ENCODE measurements at regions not wholly inside any gene's neighbourhood (a gene's known extent, or its start where the extent isn't known, plus 50 kb on each side); places are given as distances from the start of the nearest gene placed in this dataset.

- Mint-ChIP-seq H3K4me3 (ENCODE audit: unreplicated experiment) (no peak overlapping the region), H3K9me3 (ENCODE audit: unreplicated experiment) (peaks cover 3% of the 10 kb centered on the region), H3K27ac (ENCODE audit: unreplicated experiment) (no peak overlapping the region), H3K4me1 (ENCODE audit: low read depth, unreplicated experiment) (peaks cover 1% of the 10 kb centered on the region), H3K27me3 (ENCODE audit: low read depth, unreplicated experiment) (peaks cover 5% of the 10 kb centered on the region), H3K36me3 (ENCODE audit: low read depth, unreplicated experiment) (no peaks in the 10 kb centered on the region)
- no peaks in the 10 kb centered on the region for H3K9me3 ChIP-seq (ENCODE audit: insufficient read depth, low read depth, low read length)
- no peak overlapping the region for H3K4me2 ChIP-seq (ENCODE audit: low read length)
- no peak for DNase-seq (ENCODE audit: low read depth)
- H3K4me3 ChIP-seq (ENCODE audit: insufficient read depth, low read depth, low read length): no peak overlapping the region
- peaks cover 2% of the 10 kb centered on the region for H3K27me3 ChIP-seq (ENCODE audit: insufficient read depth, low read length)
- H3K27ac ChIP-seq (ENCODE audit: low read depth, low read length): no peak overlapping the region
- no peaks in the 10 kb centered on the region for H3K79me2 ChIP-seq (ENCODE audit: insufficient read depth, low read length)
- no peak overlapping the region for H2AFZ ChIP-seq (ENCODE audit: low read depth, low read length)
- H3K4me1 ChIP-seq (ENCODE audit: insufficient read depth, low read length): no peaks in the 10 kb centered on the region
- TF ChIP-seq EZH2 (IDR thresholded peaks at IDR 0.05; ENCODE audit: insufficient read depth, low read length): no peak
- no peak for TF ChIP-seq CTCF (IDR thresholded peaks at IDR 0.05; ENCODE audit: insufficient read depth, low read depth, low read length)
- no peaks in the 10 kb centered on the region for H4K20me1 ChIP-seq (ENCODE audit: insufficient read depth, low read length)
- H3K36me3 ChIP-seq (ENCODE audit: insufficient read depth, low read length): no peaks in the 10 kb centered on the region
- no peak overlapping the region for H3K9ac ChIP-seq (ENCODE audit: low read length)
- no peak for FAIRE-seq
These were observed 148.2 kb upstream of the EGFLAM start for GRCh38 chr5:38110130-38110529.

- Mint-ChIP-seq H3K9me3 (ENCODE audit: unreplicated experiment) (no peaks in the 10 kb centered on the region), H3K27me3 (ENCODE audit: low read depth, unreplicated experiment) (peaks cover 2% of the 10 kb centered on the region), H3K4me3 (ENCODE audit: unreplicated experiment) (no peak overlapping the region), H3K4me1 (ENCODE audit: low read depth, unreplicated experiment) (peaks cover 12% of the 10 kb centered on the region), H3K27ac (ENCODE audit: unreplicated experiment) (no peak overlapping the region), H3K36me3 (ENCODE audit: low read depth, unreplicated experiment) (no peaks in the 10 kb centered on the region)
- Histone ChIP-seq H3K79me2 (ENCODE audit: insufficient read depth, low read length) (no peaks in the 10 kb centered on the region), H3K9ac (ENCODE audit: low read length) (no peak overlapping the region), H3K4me1 (ENCODE audit: insufficient read depth, low read length) (no peaks in the 10 kb centered on the region), H3K9me3 (ENCODE audit: insufficient read depth, low read depth, low read length) (no peaks in the 10 kb centered on the region), H3K4me3 (ENCODE audit: insufficient read depth, low read depth, low read length) (no peak overlapping the region), H4K20me1 (ENCODE audit: insufficient read depth, low read length) (no peaks in the 10 kb centered on the region), H3K27ac (ENCODE audit: low read depth, low read length) (no peak overlapping the region), H2AFZ (ENCODE audit: low read depth, low read length) (no peak overlapping the region), H3K4me2 (ENCODE audit: low read length) (no peak overlapping the region), H3K36me3 (ENCODE audit: insufficient read depth, low read length) (no peaks in the 10 kb centered on the region), H3K27me3 (ENCODE audit: insufficient read depth, low read length) (peaks cover 2% of the 10 kb centered on the region)
- TF ChIP-seq CTCF (IDR thresholded peaks at IDR 0.05; ENCODE audit: insufficient read depth, low read depth, low read length) (no peak), EZH2 (IDR thresholded peaks at IDR 0.05; ENCODE audit: insufficient read depth, low read length) (no peak)
- DNase-seq (ENCODE audit: low read depth) (no peak), FAIRE-seq (no peak)
These were observed 151.3 kb upstream of the EGFLAM start for GRCh38 chr5:38107096-38107495.

GRCh38 chr5:38105801-38106200, 152.6 kb upstream of the EGFLAM start:
- Histone ChIP-seq H3K4me2 (ENCODE audit: low read length) (no peak overlapping the region), H3K9ac (ENCODE audit: low read length) (no peak overlapping the region), H2AFZ (ENCODE audit: low read depth, low read length) (no peak overlapping the region), H4K20me1 (ENCODE audit: insufficient read depth, low read length) (no peaks in the 10 kb centered on the region), H3K9me3 (ENCODE audit: insufficient read depth, low read depth, low read length) (no peaks in the 10 kb centered on the region), H3K27me3 (ENCODE audit: insufficient read depth, low read length) (peaks cover 2% of the 10 kb centered on the region), H3K4me1 (ENCODE audit: insufficient read depth, low read length) (no peaks in the 10 kb centered on the region), H3K27ac (ENCODE audit: low read depth, low read length) (no peak overlapping the region), H3K36me3 (ENCODE audit: insufficient read depth, low read length) (no peaks in the 10 kb centered on the region), H3K4me3 (ENCODE audit: insufficient read depth, low read depth, low read length) (no peak overlapping the region), H3K79me2 (ENCODE audit: insufficient read depth, low read length) (no peaks in the 10 kb centered on the region)
- Mint-ChIP-seq H3K4me1 (ENCODE audit: low read depth, unreplicated experiment) (peaks cover 14% of the 10 kb centered on the region), H3K27me3 (ENCODE audit: low read depth, unreplicated experiment) (no peaks in the 10 kb centered on the region), H3K36me3 (ENCODE audit: low read depth, unreplicated experiment) (no peaks in the 10 kb centered on the region), H3K4me3 (ENCODE audit: unreplicated experiment) (no peak overlapping the region), H3K27ac (ENCODE audit: unreplicated experiment) (peak overlapping the region; percentile 14), H3K9me3 (ENCODE audit: unreplicated experiment) (no peaks in the 10 kb centered on the region)
- FAIRE-seq (no peak), DNase-seq (ENCODE audit: low read depth) (no peak)
- TF ChIP-seq EZH2 (IDR thresholded peaks at IDR 0.05; ENCODE audit: insufficient read depth, low read length): no peak
- no peak for TF ChIP-seq CTCF (IDR thresholded peaks at IDR 0.05; ENCODE audit: insufficient read depth, low read depth, low read length)
